ENCODE measurements at regions not wholly inside any gene's neighbourhood (a gene's known extent, or its start where the extent isn't known, plus 50 kb on each side); places are given as distances from the start of the nearest gene placed in this dataset.

DNA sequence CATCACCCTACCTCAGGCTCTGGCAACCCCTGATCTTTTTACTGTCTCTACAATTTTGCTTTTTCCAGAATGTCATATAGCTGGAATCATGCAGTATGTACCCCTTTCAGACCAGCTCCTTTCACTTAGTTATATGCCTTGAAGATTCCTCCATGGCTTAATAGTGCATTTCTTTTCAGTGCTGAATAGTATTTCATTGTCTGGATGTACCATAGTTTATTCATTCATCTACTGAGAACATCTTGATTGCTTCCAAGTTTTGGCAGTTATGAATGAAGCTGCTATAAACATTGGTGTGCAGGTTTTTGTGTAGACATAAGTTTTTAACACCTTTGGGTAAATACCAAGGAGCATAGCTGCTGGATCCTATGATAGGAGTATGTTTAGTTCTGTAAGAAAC lies 50.8 kb upstream of the ANP32A start:
- no peak for DNase-seq (ENCODE audit: low read depth in 1 of 2, low spot score in 1 of 2)
- in situ Hi-C loops (cut with HindIII; ENCODE audit: low pct_unique_long_range_greater_than_20kb, low sequenced_read_pairs), result no loop called here
- TF ChIP-seq JUND (IDR thresholded peaks at IDR 0.05; ENCODE audit: low read depth), result no peak

DNA sequence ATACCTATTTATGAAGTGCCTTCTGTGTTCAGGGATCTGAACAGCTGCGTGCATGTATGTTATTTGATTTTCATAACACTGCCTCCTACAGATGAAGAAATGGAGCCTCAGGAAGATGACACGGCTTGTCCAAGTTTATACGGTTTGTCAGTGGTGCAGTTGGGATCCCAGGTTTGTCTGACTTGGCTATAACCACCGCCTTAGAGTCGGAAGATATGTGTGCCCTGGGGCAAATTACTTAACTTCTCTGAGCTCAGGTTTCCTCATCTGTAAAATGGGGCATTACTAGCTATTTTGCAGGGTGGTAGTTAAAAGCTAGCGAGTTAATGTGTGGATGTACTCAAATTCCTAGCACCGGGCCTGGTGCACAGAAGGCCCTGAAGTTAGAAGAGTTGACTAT lies 54.1 kb upstream of the ANP32A start:
- in situ Hi-C loops (cut with HindIII; ENCODE audit: low pct_unique_long_range_greater_than_20kb, low sequenced_read_pairs), result no loop called here
- DNase-seq (ENCODE audit: low read depth in 1 of 2, low spot score in 1 of 2), result no peak
- no peak for TF ChIP-seq JUND (IDR thresholded peaks at IDR 0.05; ENCODE audit: low read depth)

DNA sequence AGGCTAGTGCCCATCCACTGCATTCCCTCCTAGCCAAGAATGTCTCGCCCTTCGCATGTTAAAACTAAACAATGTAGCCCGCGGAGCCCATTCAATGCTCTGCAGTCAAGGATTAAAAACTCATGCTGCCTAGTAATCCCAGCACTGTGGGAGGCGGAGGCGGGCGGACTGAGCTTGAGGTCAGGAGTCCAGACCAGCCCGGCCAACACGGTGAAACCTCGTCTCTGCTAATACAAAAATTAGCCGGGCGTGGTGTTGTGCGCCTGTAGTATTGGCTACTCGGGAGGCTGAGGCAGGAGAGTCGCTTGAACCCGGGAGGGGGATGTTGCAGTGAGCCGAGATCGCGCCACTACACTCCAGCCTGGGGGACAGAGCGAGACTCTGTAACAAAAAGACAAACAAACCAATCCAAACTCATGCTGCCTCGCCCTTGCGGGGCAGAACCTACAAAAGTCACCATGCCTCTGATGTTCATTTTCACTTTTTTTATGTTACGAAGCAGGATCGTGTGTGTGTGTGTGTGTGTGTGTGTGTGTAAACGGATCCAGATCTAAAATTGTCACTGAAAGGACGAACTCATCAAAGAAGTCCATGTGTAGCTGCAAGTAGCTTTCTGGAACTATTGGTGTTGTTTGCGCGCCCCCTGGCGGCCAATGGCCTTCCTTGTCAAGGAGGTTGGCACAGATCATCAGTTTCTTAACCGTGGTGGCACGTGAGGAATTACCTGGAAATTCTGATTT lies 54.8 kb upstream of the SPESP1 start:
- in situ Hi-C loops (cut with HindIII; ENCODE audit: low pct_unique_long_range_greater_than_20kb, low sequenced_read_pairs), result no loop called here
- DNase-seq (ENCODE audit: low read depth in 1 of 2, low spot score in 1 of 2), result peak; percentile 70 to 91
- TF ChIP-seq JUND (IDR thresholded peaks at IDR 0.05; ENCODE audit: low read depth), result no peak

DNA sequence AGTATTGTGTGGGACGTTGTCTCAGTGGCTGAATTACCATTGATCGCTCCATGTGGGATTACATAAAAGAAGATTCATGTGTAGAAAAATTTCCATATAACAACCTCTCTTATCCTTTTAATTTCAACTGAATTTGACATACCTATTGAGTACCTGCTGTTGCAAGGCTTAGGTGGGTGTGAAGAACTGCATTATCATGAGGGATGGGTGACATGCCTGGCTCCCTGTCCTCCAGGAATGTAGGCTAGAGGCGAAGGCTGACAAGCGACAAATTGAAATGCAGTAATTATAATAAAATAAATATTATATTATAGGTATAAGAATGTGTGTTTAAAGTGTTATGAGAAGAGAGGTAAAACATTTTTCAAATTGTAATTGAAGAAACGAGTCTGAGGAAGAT lies 52.7 kb upstream of the SPESP1 start:
- no peak for DNase-seq (ENCODE audit: low read depth in 1 of 2, low spot score in 1 of 2)
- in situ Hi-C loops (cut with HindIII; ENCODE audit: low pct_unique_long_range_greater_than_20kb, low sequenced_read_pairs), result no loop called here

DNA sequence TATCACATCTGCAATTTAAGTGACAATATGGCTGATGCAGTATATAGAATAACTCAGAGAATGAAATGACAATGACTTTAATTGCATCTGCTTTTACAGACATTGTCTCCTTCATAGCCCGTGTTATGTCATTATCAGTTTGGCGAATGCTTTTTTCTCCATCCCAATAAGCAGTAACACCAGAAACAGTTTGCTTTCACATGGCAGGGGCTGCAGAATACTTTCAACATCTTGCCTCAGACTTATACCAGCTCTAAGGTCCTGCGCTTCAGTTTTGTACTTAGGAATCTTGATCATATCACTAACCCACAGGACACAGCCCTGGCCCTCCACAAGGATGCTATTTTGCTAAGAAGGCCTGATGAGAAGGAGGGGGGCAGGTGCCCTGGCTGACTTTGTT lies 49.9 kb upstream of the SPESP1 start:
- no peak for TF ChIP-seq JUND (IDR thresholded peaks at IDR 0.05; ENCODE audit: low read depth)
- in situ Hi-C loops (cut with HindIII; ENCODE audit: low pct_unique_long_range_greater_than_20kb, low sequenced_read_pairs), result no loop called here
- DNase-seq (ENCODE audit: low read depth in 1 of 2, low spot score in 1 of 2), result no peak

More for the DNA sequence above, 52.7 kb upstream of the SPESP1 start:
- no peak for TF ChIP-seq JUND (IDR thresholded peaks at IDR 0.05; ENCODE audit: low read depth)

Measured in T47D (cell line).